T-helper 2 cell treated with Interferon-gamma antibody and Interleukin-4, amounts not matched to agents 100 ng/mL and 5 ng/mL, for 36 hours (primary cell): ENCODE measurements at regions not wholly inside any gene's neighbourhood (a gene's known extent, or its start where the extent isn't known, plus 50 kb on each side); places are given as distances from the start of the nearest gene placed in this dataset.

Source experiments
- intact Hi-C: fragments of 100-400 bp; cut with micrococcal nuclease; formaldehyde crosslinking; loops from one replicate; pipeline ENCODE4 v1.15.1; 2023

GRCh38 chr5:51273021-51273420, 110.2 kb upstream of the ISL1 start:
- intact Hi-C loops, result no loop called here

- intact Hi-C loops, result no loop called here
These were observed 109.4 kb upstream of the ISL1 start for GRCh38 chr5:51273871-51274270.

GRCh38 chr5:51275428-51275827, 107.8 kb upstream of the ISL1 start:
- intact Hi-C loops, result no loop called here

- intact Hi-C loops, result no loop called here
These were observed 107.0 kb upstream of the ISL1 start for GRCh38 chr5:51276250-51276649.

- intact Hi-C loops, result no loop called here
These were observed 104.7 kb upstream of the ISL1 start for GRCh38 chr5:51278539-51278938.

GRCh38 chr5:51279983-51280706, 103.1 kb upstream of the ISL1 start:
- intact Hi-C loops, result no loop called here

GRCh38 chr5:51286046-51286445, 97.2 kb upstream of the ISL1 start:
- intact Hi-C loops, result no loop called here

GRCh38 chr5:51302343-51302742, 80.9 kb upstream of the ISL1 start:
- intact Hi-C loops, result no loop called here

- intact Hi-C loops, result no loop called here
These were observed 56.4 kb upstream of the ISL1 start for GRCh38 chr5:51326844-51327243.
